Esophagus squamous epithelium (tissue), 5 donors: ENCODE measurements at regions not wholly inside any gene's neighbourhood (a gene's known extent, or its start where the extent isn't known, plus 50 kb on each side); places are given as distances from the start of the nearest gene placed in this dataset.

Source experiments
- DNase-seq: peaks from one replicate; lab custom pipeline; 2025; lab: John Stamatoyannopoulos, UW
- H3K27ac ChIP-seq, 4 donors: fragments of 200-600 bp; sonication (generic); one replicate each; pipeline ENCODE4 v1.5.1; 2016 to 2019; ENCODE audit warnings: mild to moderate bottlenecking in 1 of 4
- H3K27me3 ChIP-seq, 4 donors: fragments of 200-600 bp; sonication (generic); 1 replicate in 3 of 4; 2 replicates in 1 of 4; pipeline versions ENCODE4 v1.5.1 to v1.6.0; 2017 to 2021; ENCODE audit warnings: antibody characterized with exemption in 1 of 4
- H3K36me3 ChIP-seq, 3 donors: fragments of 200-600 bp; sonication (generic); one replicate each; pipeline ENCODE4 v1.5.1; 2016 to 2019
- H3K4me1 ChIP-seq, 3 donors: fragments of 200-600 bp; sonication (generic); one replicate each; pipeline ENCODE4 v1.5.1; 2017 to 2019
- H3K4me3 ChIP-seq, 4 donors: fragments of 200-600 bp; sonication (generic); 1 replicate in 3 of 4; 2 replicates in 1 of 4; pipeline ENCODE4 v1.5.1; 2016 to 2019; ENCODE audit warnings: mild to moderate bottlenecking in 2 of 4, moderate library complexity in 1 of 4
- H3K9me3 ChIP-seq, 3 donors: fragments of 200-600 bp; sonication (generic); one replicate each; pipeline ENCODE4 v1.5.1; 2016 to 2019
- POLR2A ChIP-seq, 4 donors: fragments of 450-650 bp; IDR thresholded peaks; one replicate each; pipeline ENCODE4 v1.6.1; 2017; ENCODE audit warnings: antibody characterized with exemption in 4 of 4, mild to moderate bottlenecking in 4 of 4, moderate library complexity in 3 of 4
- WGBS, 2 donors: methylation state at CpG; one replicate each; pipeline ENCODE4 v1.1.5; 2018; 5-methylcytosine and 5-hydroxymethylcytosine counted together
- intact Hi-C: fragments of 100-400 bp; cut with DNase I; formaldehyde crosslinking; loops from one replicate; pipeline ENCODE4 v1.15.0; 2022
- TF ChIP-seq, protein P1 (sequence below), 6 experiments: fragments of 450-650 bp in 4 of 6; fragments of 200-600 bp in 2 of 6; sonication (generic) in 2 of 6; IDR thresholded peaks; one replicate each; pipeline ENCODE4 v1.5.1; 2016 to 2019; ENCODE audit warnings: antibody characterized with exemption in 6 of 6, mild to moderate bottlenecking in 4 of 6, moderate library complexity in 4 of 6
- donor health status: DM: yes; HTN: yes; CAD: no.

DNA sequence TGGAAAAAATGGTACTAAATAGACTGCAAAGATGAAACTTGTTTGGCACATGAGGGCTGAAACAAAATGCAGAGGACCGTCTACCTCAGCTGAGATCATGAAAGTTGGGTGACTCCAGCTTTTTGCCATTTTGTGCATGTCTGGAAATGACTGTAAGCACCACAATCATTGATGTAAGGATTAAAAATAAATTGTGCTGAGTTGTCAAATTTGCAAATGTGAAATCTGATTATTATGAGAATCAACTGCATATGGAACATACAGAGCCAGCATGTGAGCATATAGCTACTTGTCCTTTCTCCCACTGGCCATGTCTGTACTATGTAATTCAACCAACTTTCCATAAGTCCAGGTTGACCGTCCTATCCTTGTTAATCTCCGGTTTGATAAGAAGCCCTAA is 736.9 kb upstream of the PRMT6 start:
- WGBS, 2 donors: 85 to 89% methylated on average over 3 of the region's 3 CpGs
- intact Hi-C loops: no loop called here
- H3K9me3 ChIP-seq: no peaks in the 10 kb centered on the region
- no peak overlapping the region for H3K27ac ChIP-seq
- H3K4me1 ChIP-seq: no peaks in the 10 kb centered on the region
- no peak overlapping the region for H3K4me3 ChIP-seq
- DNase-seq: no peak
- no peaks in the 10 kb centered on the region for H3K27me3 ChIP-seq
- H3K36me3 ChIP-seq: no peaks in the 10 kb centered on the region
- TF ChIP-seq POLR2A (IDR thresholded peaks at IDR 0.05): no peak
- TF ChIP-seq, protein P1, sequence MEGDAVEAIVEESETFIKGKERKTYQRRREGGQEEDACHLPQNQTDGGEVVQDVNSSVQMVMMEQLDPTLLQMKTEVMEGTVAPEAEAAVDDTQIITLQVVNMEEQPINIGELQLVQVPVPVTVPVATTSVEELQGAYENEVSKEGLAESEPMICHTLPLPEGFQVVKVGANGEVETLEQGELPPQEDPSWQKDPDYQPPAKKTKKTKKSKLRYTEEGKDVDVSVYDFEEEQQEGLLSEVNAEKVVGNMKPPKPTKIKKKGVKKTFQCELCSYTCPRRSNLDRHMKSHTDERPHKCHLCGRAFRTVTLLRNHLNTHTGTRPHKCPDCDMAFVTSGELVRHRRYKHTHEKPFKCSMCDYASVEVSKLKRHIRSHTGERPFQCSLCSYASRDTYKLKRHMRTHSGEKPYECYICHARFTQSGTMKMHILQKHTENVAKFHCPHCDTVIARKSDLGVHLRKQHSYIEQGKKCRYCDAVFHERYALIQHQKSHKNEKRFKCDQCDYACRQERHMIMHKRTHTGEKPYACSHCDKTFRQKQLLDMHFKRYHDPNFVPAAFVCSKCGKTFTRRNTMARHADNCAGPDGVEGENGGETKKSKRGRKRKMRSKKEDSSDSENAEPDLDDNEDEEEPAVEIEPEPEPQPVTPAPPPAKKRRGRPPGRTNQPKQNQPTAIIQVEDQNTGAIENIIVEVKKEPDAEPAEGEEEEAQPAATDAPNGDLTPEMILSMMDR (IDR thresholded peaks at IDR 0.05): no peak

DNA sequence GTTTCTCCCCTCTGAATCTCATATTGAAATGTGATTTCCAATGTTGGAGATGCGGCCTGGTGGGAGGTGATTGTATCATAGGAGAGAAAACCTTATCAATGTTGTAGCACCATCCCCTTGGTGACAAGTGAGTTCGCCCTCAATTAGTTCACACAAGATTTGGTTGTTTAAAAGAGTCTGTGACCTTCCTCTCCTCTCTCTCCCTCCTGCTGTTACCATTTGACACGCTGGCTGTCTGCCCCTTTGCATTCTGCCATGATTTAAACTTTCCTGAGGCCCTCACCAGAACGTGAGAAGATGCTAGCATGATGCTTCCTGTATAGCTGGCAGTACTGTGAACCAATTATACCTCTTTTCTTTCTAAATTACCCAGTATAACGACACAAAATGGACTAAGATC is 730.9 kb upstream of the PRMT6 start:
- H3K4me3 ChIP-seq: no peak overlapping the region
- no peaks in the 10 kb centered on the region for H3K27me3 ChIP-seq
- peaks cover 0 to 5% (median 5%) of the 10 kb centered on the region in 3 donors for H3K9me3 ChIP-seq
- TF ChIP-seq, protein P1 (IDR thresholded peaks at IDR 0.05): no peak
- no peak for TF ChIP-seq POLR2A (IDR thresholded peaks at IDR 0.05)
- H3K36me3 ChIP-seq: no peaks in the 10 kb centered on the region
- DNase-seq: no peak
- WGBS, 2 donors: 54 to 63% methylated on average over 4 to 5 of the region's 5 CpGs
- intact Hi-C loops: no loop called here
- no peaks in the 10 kb centered on the region for H3K4me1 ChIP-seq
- no peak overlapping the region for H3K27ac ChIP-seq

DNA sequence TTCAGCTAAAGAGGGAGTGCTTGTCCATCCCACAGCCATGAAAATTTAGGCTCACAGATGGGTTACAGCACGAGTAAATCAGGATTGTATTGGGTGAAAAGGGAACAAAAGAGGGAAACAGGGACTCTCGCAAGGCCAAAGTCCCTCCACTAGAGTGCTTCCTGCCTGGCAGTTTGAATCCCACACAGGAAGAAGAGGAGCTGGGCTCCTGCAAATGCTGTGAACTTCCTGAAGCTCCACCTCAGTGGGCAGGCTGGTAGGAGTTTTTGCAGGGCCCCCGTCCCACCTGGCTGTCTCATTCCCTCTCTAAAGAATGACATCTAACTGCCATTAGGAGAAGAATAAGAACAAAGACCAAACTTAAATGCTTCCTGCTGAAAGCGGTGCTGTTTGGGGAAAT is 712.0 kb upstream of the PRMT6 start:
- no peaks in the 10 kb centered on the region for H3K27me3 ChIP-seq
- no peak for DNase-seq
- H3K4me3 ChIP-seq: no peak overlapping the region
- TF ChIP-seq, protein P1 (IDR thresholded peaks at IDR 0.05): no peak
- TF ChIP-seq POLR2A (IDR thresholded peaks at IDR 0.05): no peak
- H3K36me3 ChIP-seq: no peaks in the 10 kb centered on the region
- WGBS, 2 donors: 30 to 38% methylated on average over 3 to 4 of the region's 4 CpGs
- H3K27ac ChIP-seq: no peak overlapping the region
- intact Hi-C loops: no loop called here
- peaks cover 0 to 10% (median 8%) of the 10 kb centered on the region in 3 donors for H3K9me3 ChIP-seq
- H3K4me1 ChIP-seq: no peaks in the 10 kb centered on the region

DNA sequence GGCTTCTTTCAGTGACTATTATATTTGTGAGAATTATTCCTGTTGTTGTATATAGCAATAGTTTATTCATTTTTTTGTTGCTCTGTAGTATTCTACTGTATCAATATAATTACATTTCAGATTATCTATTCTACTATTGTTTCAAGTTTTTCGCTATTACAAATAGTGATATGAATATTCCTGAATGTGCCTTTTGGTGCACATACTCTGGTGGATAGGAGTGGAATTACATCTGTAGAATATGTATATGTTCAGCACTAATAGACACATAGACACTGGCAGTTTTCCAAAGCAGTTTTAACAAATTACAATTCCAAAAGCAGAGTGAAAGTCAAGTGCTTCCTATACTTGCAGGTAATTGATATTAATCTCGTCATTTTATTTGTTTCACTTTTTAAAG is 696.2 kb upstream of the PRMT6 start:
- no peak for DNase-seq
- 82 to 83% methylated on average over 2 of the region's 2 CpGs for WGBS, 2 donors

DNA sequence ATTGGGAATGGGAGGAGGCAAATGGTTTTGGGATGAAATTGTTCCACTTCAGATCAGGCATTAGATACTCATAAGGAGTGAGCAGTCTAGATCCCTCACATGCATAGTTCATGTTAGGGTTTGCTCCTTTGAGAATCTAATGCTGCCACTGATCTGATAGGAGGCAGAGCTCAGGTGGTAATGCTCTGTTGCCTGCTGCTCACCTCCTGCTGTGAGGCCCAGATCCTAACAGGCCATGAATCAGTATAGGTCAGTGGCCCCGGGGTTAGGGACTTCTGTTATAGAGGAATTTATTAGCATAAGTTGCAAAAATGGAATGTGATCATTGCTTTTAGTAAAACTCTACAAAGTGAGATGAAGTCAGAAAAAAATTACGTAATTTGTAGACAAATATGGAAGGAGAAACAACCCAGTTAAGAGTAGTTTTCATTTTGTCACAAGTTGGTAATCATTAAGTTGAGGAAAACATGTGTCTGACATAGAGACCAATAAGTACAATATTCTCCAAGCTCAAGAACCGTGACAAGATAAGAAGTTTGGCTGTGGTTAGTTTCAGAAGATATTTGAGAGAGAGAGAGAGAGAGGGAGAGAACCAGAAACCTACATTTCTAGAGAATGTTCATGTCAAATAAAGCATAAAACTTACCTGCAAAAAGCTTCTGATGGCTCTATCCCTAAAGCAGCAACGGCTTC is 689.7 kb upstream of the PRMT6 start:
- Histone ChIP-seq H3K27me3 (no peaks in the 10 kb centered on the region), H3K9me3 (no peaks in the 10 kb centered on the region), H3K4me1 (no peaks in the 10 kb centered on the region), H3K4me3 (no peak overlapping the region), H3K36me3 (no peaks in the 10 kb centered on the region), H3K27ac (no peak overlapping the region)
- TF ChIP-seq, protein P1 (IDR thresholded peaks at IDR 0.05): no peak
- no peak for TF ChIP-seq POLR2A (IDR thresholded peaks at IDR 0.05)
- no peak for DNase-seq
- intact Hi-C loops: no loop called here
- 49% methylated on average over 4 of the region's 4 CpGs for WGBS, 2 donors

More for the DNA sequence above, 696.2 kb upstream of the PRMT6 start:
- Histone ChIP-seq H3K27ac (no peak overlapping the region), H3K9me3 (no peaks in the 10 kb centered on the region), H3K27me3 (no peaks in the 10 kb centered on the region), H3K36me3 (no peaks in the 10 kb centered on the region), H3K4me1 (no peaks in the 10 kb centered on the region), H3K4me3 (no peak overlapping the region)
- TF ChIP-seq POLR2A (IDR thresholded peaks at IDR 0.05): no peak
- TF ChIP-seq, protein P1 (IDR thresholded peaks at IDR 0.05): peak in 1 of 6 experiments; percentile 19
- intact Hi-C loops: no loop called here
